Nephron (organoid): ENCODE measurements at regions not wholly inside any gene's neighbourhood (a gene's known extent, or its start where the extent isn't known, plus 50 kb on each side); places are given as distances from the start of the nearest gene placed in this dataset.
"Not testable (repeated sequence)": the region's sequence is repeated elsewhere in the genome, so short reads cannot be mapped to it uniquely, and the experiment has no call there.

Experiments used
- H3K27ac Mint-ChIP-seq, 3 experiments: 2 replicates each; pipeline ENCODE4 v1.8.0; 2020; ENCODE audit warnings: mixed read lengths in 3 of 3, mild to moderate bottlenecking in 2 of 3, moderate library complexity in 1 of 3
- H3K27me3 Mint-ChIP-seq: 2 replicates; pipeline ENCODE4 v1.8.0; 2021; ENCODE audit warnings: low read depth, mild to moderate bottlenecking, moderate library complexity, mixed read lengths
- H3K36me3 Mint-ChIP-seq: 2 replicates; pipeline ENCODE4 v1.8.0; 2020; ENCODE audit warnings: low read depth, mixed read lengths
- H3K4me1 Mint-ChIP-seq: 2 replicates; pipeline ENCODE4 v1.8.0; 2020; ENCODE audit warnings: mixed read lengths
- H3K4me3 Mint-ChIP-seq, 3 experiments: 2 replicates each; pipeline ENCODE4 v1.8.0; 2020; ENCODE audit warnings: mild to moderate bottlenecking in 3 of 3, mixed read lengths in 3 of 3, moderate library complexity in 2 of 3
- H3K9me3 Mint-ChIP-seq: 2 replicates; pipeline ENCODE4 v1.8.0; 2020; ENCODE audit warnings: mixed read lengths
- CTCF ChIP-seq, 3 experiments: fragments of 200-600 bp; sonication (generic); IDR thresholded peaks; one replicate each; pipeline ENCODE4 v1.5.0; 2021; ENCODE audit warnings: antibody characterized with exemption in 3 of 3; ENCODE audit not compliant: unreplicated experiment in 3 of 3

GRCh38 chr1:181247-182216 is 269.9 kb downstream of the OR4F29 start:
- H3K27me3 Mint-ChIP-seq, H3K36me3 Mint-ChIP-seq, H3K9me3 Mint-ChIP-seq, H3K4me3 Mint-ChIP-seq, H3K27ac Mint-ChIP-seq, H3K4me1 Mint-ChIP-seq: not testable (repeated sequence)
- TF ChIP-seq CTCF (IDR thresholded peaks at IDR 0.05; ENCODE audit: unreplicated experiment in 3 of 3), result peak; percentile 20 to 38 (median 34)

- not testable (repeated sequence) for H3K27me3 Mint-ChIP-seq, H3K4me3 Mint-ChIP-seq, H3K4me1 Mint-ChIP-seq, H3K9me3 Mint-ChIP-seq, H3K36me3 Mint-ChIP-seq, H3K27ac Mint-ChIP-seq
Measured at GRCh38 chr1:180749-181205, 270.7 kb downstream of the OR4F29 start.

GRCh38 chr1:138842-139241 is 312.6 kb downstream of the OR4F29 start:
- H3K27ac Mint-ChIP-seq, H3K27me3 Mint-ChIP-seq, H3K9me3 Mint-ChIP-seq, H3K36me3 Mint-ChIP-seq, H3K4me3 Mint-ChIP-seq, H3K4me1 Mint-ChIP-seq: not testable (repeated sequence)

DNA sequence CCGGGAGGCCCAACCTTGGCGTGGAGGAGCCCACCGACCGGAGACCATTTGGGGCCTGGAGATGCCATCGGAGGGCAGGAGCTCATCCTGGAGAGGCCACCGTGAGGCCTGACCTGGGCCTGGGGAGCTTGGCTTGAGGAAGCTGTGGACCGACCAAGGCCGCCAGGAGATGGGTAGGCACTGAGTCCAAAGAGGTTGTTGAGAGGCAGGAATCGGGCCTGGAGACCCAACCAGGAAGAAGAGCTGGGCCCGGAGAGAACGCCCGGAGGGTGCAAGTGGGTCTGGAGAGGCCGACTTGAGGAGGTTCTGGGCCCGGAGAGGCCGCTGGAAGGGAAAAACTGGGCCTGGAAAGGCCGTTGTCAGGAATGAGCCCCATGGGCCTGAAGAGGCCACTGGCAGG is 313.8 kb downstream of the OR4F29 start:
- H3K27ac Mint-ChIP-seq, H3K4me1 Mint-ChIP-seq, H3K9me3 Mint-ChIP-seq, H3K4me3 Mint-ChIP-seq, H3K27me3 Mint-ChIP-seq, H3K36me3 Mint-ChIP-seq: not testable (repeated sequence)

GRCh38 chr1:136344-136932 is 315.0 kb downstream of the OR4F29 start:
- H3K9me3 Mint-ChIP-seq, H3K27me3 Mint-ChIP-seq, H3K4me1 Mint-ChIP-seq, H3K27ac Mint-ChIP-seq, H3K4me3 Mint-ChIP-seq, H3K36me3 Mint-ChIP-seq: not testable (repeated sequence)

DNA sequence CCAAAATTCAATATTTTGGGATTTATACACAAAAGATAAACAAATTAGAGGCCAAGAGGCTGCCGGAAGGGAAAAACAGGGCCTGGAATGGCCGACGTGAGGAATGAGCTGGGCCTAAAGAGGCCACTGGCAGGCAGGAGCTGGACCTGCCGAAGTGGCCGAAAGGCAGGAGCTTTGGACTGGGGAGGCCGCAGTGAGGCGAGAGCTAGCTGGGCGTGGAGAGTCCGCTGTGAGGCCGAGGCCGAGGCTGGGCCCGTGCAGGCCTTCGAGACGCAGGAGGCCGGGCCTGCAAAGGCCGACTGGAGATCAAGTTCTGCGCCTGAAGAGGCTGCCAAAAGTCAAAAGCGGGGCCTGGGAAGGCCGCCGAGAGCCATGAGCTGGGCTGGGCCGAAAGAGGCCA is 316.5 kb downstream of the OR4F29 start:
- H3K9me3 Mint-ChIP-seq, H3K36me3 Mint-ChIP-seq, H3K4me3 Mint-ChIP-seq, H3K4me1 Mint-ChIP-seq, H3K27me3 Mint-ChIP-seq, H3K27ac Mint-ChIP-seq: not testable (repeated sequence)

DNA sequence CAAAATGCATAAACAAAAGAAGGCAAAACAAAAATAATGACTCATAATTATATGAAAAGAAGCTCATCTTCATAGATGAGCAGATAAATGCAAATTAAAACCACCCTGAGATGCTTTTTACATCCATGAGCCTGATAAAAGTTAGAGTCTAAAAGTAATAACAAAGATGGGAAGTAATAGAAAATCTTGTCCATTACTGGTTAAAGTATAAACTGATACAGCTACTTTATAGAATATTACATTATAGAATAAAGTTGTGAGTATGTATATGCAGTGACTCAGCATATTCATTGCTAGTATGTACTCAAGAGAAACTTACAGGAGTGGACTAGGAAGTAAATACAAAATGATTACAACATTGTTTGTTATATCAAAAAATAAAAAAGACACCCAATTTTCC is 333.0 kb downstream of the OR4F29 start:
- H3K9me3 Mint-ChIP-seq, H3K36me3 Mint-ChIP-seq, H3K4me3 Mint-ChIP-seq, H3K27ac Mint-ChIP-seq, H3K4me1 Mint-ChIP-seq, H3K27me3 Mint-ChIP-seq: not testable (repeated sequence)

DNA sequence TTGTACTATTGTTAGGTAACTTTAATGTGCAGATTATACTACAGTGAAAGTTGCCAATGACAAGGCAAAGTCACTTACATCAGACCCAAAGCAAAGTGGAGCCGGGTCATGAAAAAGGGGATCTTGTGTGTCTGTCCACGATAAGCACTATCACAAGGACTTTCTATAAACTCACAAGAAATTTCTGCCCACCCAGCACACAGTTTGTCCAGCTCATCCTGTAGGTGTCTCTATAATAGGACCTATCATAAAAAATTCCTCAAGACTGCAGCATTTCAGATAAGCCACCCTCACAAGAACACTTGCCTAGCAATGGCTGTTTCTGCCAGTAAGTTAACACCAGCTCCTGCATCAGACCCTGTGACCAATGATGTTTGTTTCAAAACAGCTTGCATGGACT is 335.9 kb downstream of the OR4F29 start:
- H3K9me3 Mint-ChIP-seq, H3K4me3 Mint-ChIP-seq, H3K27ac Mint-ChIP-seq, H3K36me3 Mint-ChIP-seq, H3K27me3 Mint-ChIP-seq, H3K4me1 Mint-ChIP-seq: not testable (repeated sequence)

- H3K36me3 Mint-ChIP-seq, H3K4me1 Mint-ChIP-seq, H3K4me3 Mint-ChIP-seq, H3K9me3 Mint-ChIP-seq, H3K27ac Mint-ChIP-seq, H3K27me3 Mint-ChIP-seq: not testable (repeated sequence)
Measured at GRCh38 chr1:104776-105175, 346.7 kb downstream of the OR4F29 start.

GRCh38 chr1:99481-99880 is 352.0 kb downstream of the OR4F29 start:
- not testable (repeated sequence) for H3K27ac Mint-ChIP-seq, H3K36me3 Mint-ChIP-seq, H3K9me3 Mint-ChIP-seq, H3K27me3 Mint-ChIP-seq, H3K4me3 Mint-ChIP-seq, H3K4me1 Mint-ChIP-seq

- not testable (repeated sequence) for H3K27me3 Mint-ChIP-seq, H3K4me3 Mint-ChIP-seq, H3K4me1 Mint-ChIP-seq, H3K36me3 Mint-ChIP-seq, H3K27ac Mint-ChIP-seq, H3K9me3 Mint-ChIP-seq
Measured at GRCh38 chr1:98811-99210, 352.7 kb downstream of the OR4F29 start.

- not testable (repeated sequence) for H3K27ac Mint-ChIP-seq, H3K4me3 Mint-ChIP-seq, H3K4me1 Mint-ChIP-seq, H3K36me3 Mint-ChIP-seq, H3K9me3 Mint-ChIP-seq, H3K27me3 Mint-ChIP-seq
Measured at GRCh38 chr1:91279-91678, 360.2 kb downstream of the OR4F29 start.

- not testable (repeated sequence) for H3K27me3 Mint-ChIP-seq, H3K27ac Mint-ChIP-seq, H3K4me3 Mint-ChIP-seq, H3K36me3 Mint-ChIP-seq, H3K9me3 Mint-ChIP-seq, H3K4me1 Mint-ChIP-seq
Measured at GRCh38 chr1:88110-88509, 363.4 kb downstream of the OR4F29 start.

GRCh38 chr1:79152-79551 is 372.3 kb downstream of the OR4F29 start:
- H3K4me3 Mint-ChIP-seq, H3K9me3 Mint-ChIP-seq, H3K36me3 Mint-ChIP-seq, H3K4me1 Mint-ChIP-seq, H3K27ac Mint-ChIP-seq, H3K27me3 Mint-ChIP-seq: not testable (repeated sequence)
